Fibroblast of skin of left quadriceps (primary cell): ENCODE measurements at regions not wholly inside any gene's neighbourhood (a gene's known extent, or its start where the extent isn't known, plus 50 kb on each side); places are given as distances from the start of the nearest gene placed in this dataset.
"Not testable (repeated sequence)": the region's sequence is repeated elsewhere in the genome, so short reads cannot be mapped to it uniquely, and the experiment has no call there.

Source experiments
- DNase-seq, 2 experiments: peaks; one replicate each; pipeline ENCODE4 v3.0.0-alpha.2; 2013; ENCODE audit warnings: low read depth in 2 of 2

DNA sequence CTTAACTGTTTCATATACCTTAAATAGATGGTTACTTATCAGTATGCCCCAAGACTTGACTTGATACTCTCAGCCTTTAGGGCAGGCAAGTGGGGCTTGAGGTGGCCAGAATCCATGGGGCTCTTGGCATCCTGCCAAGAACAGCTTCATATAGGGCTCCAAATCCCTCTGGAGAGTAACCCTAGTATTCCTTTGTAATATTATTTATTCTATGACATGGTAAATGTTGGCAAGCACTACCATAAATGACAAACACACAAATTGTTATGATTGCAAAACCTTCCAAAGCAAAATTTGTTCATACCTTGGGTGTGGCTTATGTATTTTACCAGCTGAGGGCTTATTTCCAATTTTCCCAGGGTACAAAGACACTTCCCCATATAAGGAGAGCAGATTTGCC is 257.4 kb upstream of the TRPC7 start:
- no peak for DNase-seq

DNA sequence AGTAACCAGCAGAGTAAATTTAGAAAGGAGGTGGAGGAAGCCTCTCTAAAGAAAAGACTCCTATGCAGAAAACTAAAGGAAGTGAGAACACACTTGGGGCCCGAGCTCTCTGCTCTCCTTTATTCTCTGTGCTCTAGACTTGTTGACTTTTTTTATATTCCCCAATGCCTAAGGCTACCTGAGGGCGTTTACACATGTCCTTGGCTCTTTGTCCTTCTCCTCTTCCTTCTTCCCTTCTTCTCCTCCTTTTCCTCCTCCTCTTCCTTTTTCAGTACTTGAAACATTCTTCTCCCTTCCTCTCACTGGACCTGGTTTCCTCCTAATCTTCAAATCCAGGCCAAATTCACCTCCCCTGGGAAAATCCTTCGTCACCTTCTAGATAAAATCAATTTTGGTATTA is 256.4 kb upstream of the TRPC7 start:
- DNase-seq, result no peak

DNA sequence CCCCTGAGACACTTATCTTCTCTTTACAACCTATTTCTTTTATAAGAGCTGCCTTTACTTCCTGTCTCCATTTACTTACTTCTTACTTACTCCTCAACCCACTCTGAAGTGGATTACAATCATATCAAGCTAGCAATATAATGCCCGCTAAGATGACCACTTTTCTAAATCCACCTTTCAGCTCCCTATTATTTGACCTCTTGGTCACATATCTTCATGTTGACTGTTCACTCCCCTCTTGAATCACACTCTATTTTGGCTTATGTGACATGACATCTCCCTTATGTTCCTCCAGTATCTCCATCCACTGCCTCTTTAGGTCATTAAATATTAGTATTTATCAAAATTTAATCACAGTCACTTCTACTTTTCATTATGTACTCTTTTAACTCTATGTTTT is 255.3 kb upstream of the TRPC7 start:
- no peak for DNase-seq

GRCh38 chr5:136620016-136620419 is 254.7 kb upstream of the TRPC7 start:
- DNase-seq, result no peak

GRCh38 chr5:136619556-136619955 is 254.2 kb upstream of the TRPC7 start:
- DNase-seq, result no peak

- DNase-seq, result no peak
Measured at GRCh38 chr5:136615251-136616119, 250.1 kb upstream of the TRPC7 start.

- no peak for DNase-seq
Measured at GRCh38 chr5:136613230-136613629, 247.9 kb upstream of the TRPC7 start.

DNA sequence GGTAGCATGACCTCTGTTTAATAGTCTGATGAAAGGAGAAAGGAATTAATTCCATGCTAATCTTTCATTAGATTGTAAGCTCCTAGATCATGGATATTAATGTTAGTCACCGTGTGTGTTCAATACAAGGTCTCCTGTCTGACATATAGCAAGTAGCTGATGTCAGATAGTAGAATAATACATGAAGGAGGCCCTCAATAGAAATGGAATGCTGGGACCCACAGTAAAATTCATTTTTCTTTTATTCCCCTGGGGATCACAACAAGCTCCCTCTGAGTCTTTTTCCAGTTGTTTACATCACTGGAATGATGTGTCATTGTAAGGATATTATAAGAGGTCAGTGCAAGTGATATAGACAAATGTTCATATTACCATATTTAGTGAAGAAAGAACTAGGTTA is 240.3 kb upstream of the TRPC7 start:
- DNase-seq, result peak; percentile 4 to 6

DNA sequence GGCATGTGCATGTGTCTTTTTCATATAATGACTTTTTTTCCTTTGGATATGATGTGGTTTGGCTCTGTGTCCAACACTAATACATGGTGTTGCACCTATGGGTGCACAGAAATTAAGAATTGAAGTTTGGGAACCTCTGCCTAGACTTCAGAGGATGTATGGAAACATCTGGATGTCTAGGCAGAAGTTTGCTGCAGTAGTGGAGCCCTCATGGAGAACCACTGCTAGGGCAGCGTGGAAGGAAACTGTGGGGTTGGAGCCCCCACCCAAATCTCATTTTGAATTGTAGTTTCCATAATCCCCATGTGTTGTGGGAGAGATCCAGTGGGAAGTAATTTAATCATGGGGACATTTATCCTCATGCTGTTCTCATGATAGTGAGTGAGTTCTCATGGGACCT is 235.0 kb upstream of the TRPC7 start:
- DNase-seq, result no peak

DNA sequence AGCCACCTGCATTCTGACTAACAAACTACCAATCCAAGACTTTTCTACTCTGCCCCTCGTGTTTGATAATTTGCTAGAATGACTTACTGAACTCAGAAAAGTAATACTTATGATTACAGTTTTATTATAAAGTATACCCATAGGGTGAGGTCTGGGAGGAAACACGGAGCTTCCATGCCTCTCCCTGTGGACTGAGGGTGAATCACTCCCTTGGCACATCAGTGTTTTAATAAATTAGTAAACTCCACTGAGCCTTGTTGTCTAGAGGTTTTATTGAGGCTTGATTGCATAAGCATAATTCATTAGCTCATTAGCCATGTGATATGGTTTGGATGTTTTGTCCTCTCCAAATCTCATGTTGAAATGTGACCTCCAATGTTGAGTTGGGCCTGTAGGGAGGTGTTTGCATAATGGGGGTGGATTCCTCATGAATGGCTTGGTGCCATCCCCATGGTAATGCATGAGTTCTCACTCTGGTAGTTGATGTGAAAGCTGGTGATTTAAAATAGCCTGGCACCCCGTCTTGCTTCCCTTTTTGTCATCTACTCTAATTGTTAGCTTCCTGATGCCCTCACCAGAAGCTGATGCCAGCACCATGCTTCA is 233.6 kb upstream of the TRPC7 start:
- no peak for DNase-seq

GRCh38 chr5:136594416-136594815 is 229.1 kb upstream of the TRPC7 start:
- DNase-seq, result no peak

- DNase-seq, result no peak
Measured at GRCh38 chr5:136590581-136590980, 225.2 kb upstream of the TRPC7 start.

DNA sequence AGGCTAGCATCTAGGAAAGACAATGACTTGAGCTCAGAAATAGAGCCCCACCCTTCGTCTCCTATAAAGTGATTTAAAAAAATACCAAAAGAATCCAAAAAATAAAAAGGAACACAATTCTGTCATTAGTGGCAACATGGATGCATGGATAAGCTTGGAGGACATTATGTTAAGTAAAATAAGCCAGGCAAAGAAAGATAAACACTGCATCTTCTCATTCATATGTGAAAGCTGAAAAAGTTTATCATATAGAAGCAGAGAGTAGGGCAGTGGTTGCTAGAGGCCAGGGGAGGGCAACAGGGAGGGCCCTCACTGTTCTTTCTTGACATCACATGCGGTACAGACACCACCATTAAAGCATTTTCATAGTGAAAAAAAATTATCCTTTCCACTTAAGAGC is 220.9 kb upstream of the TRPC7 start:
- DNase-seq, result no peak

GRCh38 chr5:136584474-136584873 is 219.1 kb upstream of the TRPC7 start:
- DNase-seq, result no peak

DNA sequence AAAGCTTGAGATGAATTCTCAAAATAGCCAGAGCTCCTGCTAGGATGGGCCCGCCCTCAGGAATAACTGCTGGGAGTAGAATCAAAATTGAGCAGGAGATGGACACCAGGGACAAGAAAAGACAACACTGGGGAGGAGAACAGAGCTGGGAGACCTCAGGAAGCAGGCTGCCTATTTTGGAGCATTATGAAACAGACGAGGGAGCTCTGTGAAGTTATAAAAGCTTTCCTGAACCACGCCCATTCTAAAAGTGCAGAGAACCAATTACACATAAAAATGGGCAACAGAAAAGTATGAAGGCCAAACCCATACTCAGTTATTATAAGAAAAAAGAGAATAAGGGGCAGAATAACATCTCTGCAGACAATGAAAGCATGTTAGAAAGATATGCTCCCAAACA is 213.9 kb upstream of the TRPC7 start:
- DNase-seq, result no peak

DNA sequence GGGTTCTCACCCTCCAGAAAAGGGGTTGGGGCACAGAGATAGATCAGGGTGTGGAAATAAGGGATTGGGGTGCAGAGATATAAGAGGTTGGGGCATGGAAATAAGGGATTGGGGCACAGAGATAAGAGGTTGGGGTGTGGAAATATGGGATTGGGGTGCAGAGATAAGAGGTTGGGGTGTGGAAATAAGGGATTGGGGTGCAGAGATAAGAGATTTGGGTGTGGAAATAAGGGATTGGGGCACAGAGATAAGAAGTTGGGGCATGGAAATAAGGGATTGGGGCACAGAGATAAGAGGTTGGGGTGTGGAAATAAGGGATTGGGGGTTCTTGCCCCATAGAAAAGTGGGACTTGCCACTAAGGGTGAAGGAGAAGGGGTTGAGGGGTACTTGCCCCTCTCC is 204.5 kb upstream of the TRPC7 start:
- DNase-seq, result not testable (repeated sequence)

GRCh38 chr5:136565457-136565856 is 200.1 kb upstream of the TRPC7 start:
- not testable (repeated sequence) for DNase-seq

- DNase-seq, result not testable (repeated sequence)
Measured at GRCh38 chr5:136565050-136565449, 199.7 kb upstream of the TRPC7 start.

GRCh38 chr5:136564431-136564830 is 199.1 kb upstream of the TRPC7 start:
- not testable (repeated sequence) for DNase-seq

GRCh38 chr5:136563489-136563888 is 198.1 kb upstream of the TRPC7 start:
- DNase-seq, result no peak

GRCh38 chr5:136560126-136560525 is 194.8 kb upstream of the TRPC7 start:
- DNase-seq, result no peak

DNA sequence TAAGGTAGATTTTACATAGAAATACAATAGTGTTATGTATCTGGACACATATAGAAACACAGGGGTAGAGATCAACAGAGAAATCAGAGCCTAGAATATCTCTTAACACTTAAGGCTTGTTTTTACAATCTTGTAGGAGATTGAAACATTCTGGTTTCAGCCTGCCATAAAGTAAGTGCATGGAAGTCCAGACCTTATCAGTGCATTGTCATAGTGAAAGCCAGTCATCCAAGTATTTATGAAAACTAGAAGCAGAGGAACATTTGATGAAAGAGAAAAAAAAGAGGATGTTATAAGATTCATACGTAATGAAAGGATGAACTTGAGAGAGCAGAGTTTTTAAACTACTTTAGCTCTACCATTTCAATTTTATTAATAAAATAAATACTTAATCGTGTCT is 194.3 kb upstream of the TRPC7 start:
- DNase-seq, result no peak

DNA sequence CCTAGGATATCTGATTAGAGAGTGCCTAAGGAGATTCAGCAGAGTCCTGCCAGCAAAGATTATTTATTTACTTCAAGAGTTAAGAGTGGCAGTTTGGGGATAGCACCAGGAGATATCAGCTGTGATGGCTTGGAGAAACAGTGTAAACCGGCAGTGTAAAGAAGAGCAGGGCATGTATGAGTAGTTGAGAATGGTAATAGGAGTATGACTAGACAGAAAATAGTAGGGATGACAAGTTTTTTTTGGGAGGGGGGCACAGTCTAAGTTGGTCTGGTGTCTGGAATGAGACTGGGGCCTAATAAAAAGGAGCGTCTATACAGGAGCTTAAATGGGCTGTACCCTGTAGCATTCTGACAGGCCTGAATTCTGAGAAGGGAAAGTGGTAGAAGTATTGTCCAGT is 181.8 kb upstream of the TRPC7 start:
- DNase-seq, result not testable (repeated sequence)
